Epithelial cell of prostate (primary cell): ENCODE measurements at regions not wholly inside any gene's neighbourhood (a gene's known extent, or its start where the extent isn't known, plus 50 kb on each side); places are given as distances from the start of the nearest gene placed in this dataset.
A peak's percentile ranks its signal among the peaks of the same experiment; 100 is the strongest.
"Not testable (repeated sequence)": the region's sequence is repeated elsewhere in the genome, so short reads cannot be mapped to it uniquely, and the experiment has no call there.

Source experiments
- DNase-seq: peaks from one replicate; pipeline ENCODE4 v3.0.0-alpha.2; 2011; ENCODE audit warnings: low read depth, low spot score
- H3K27ac ChIP-seq: fragments of 450-650 bp; 2 replicates; pipeline ENCODE4 v1.5.1; 2017; ENCODE audit warnings: mild to moderate bottlenecking

GRCh38 chr2:138249207-138249606 lies 252.4 kb upstream of the SPOPL start:
- no peak for DNase-seq
- H3K27ac ChIP-seq: no peak overlapping the region

- DNase-seq, H3K27ac ChIP-seq: not testable (repeated sequence)
Measured at GRCh38 chr2:138250843-138251320, 250.7 kb upstream of the SPOPL start.

GRCh38 chr2:138252587-138252986 lies 249.0 kb upstream of the SPOPL start:
- H3K27ac ChIP-seq: no peak overlapping the region
- no peak for DNase-seq

- no peak overlapping the region for H3K27ac ChIP-seq
Measured at GRCh38 chr2:138255670-138256069, 245.9 kb upstream of the SPOPL start.

GRCh38 chr2:138267161-138267901 lies 234.2 kb upstream of the SPOPL start:
- peak overlapping the region; percentile 76 for H3K27ac ChIP-seq
- no peak for DNase-seq

More at GRCh38 chr2:138255670-138256069, 245.9 kb upstream of the SPOPL start:
- no peak for DNase-seq

GRCh38 chr2:138267902-138268254 lies 233.7 kb upstream of the SPOPL start:
- H3K27ac ChIP-seq: peak overlapping the region; percentile 76
- DNase-seq: no peak

- no peak overlapping the region for H3K27ac ChIP-seq
- DNase-seq: no peak
Measured at GRCh38 chr2:138269765-138270164, 231.8 kb upstream of the SPOPL start.

GRCh38 chr2:138271467-138271866 lies 230.1 kb upstream of the SPOPL start:
- H3K27ac ChIP-seq: no peak overlapping the region
- DNase-seq: no peak

- no peak overlapping the region for H3K27ac ChIP-seq
- DNase-seq: no peak
Measured at GRCh38 chr2:138272524-138273195, 228.9 kb upstream of the SPOPL start.

- DNase-seq: not testable (repeated sequence)
- peak overlapping the region; percentile 76 for H3K27ac ChIP-seq
Measured at GRCh38 chr2:138273280-138273679, 228.3 kb upstream of the SPOPL start.

- DNase-seq: no peak
- peak overlapping the region; percentile 76 for H3K27ac ChIP-seq
Measured at GRCh38 chr2:138274421-138275291, 226.9 kb upstream of the SPOPL start.

GRCh38 chr2:138275292-138275690 lies 226.3 kb upstream of the SPOPL start:
- DNase-seq: no peak
- H3K27ac ChIP-seq: peak overlapping the region; percentile 76

- peak overlapping the region; percentile 76 for H3K27ac ChIP-seq
- DNase-seq: peak; percentile 18
Measured at GRCh38 chr2:138275881-138276280, 225.7 kb upstream of the SPOPL start.

- no peak for DNase-seq
- peak overlapping the region; percentile 76 for H3K27ac ChIP-seq
Measured at GRCh38 chr2:138276339-138276738, 225.2 kb upstream of the SPOPL start.

- no peak overlapping the region for H3K27ac ChIP-seq
- DNase-seq: no peak
Measured at GRCh38 chr2:138277062-138277461, 224.5 kb upstream of the SPOPL start.

- DNase-seq: no peak
- H3K27ac ChIP-seq: no peak overlapping the region
Measured at GRCh38 chr2:138279871-138280270, 221.7 kb upstream of the SPOPL start.

GRCh38 chr2:138280999-138281695 lies 220.4 kb upstream of the SPOPL start:
- no peak overlapping the region for H3K27ac ChIP-seq
- no peak for DNase-seq

GRCh38 chr2:138282014-138282672 lies 219.4 kb upstream of the SPOPL start:
- no peak overlapping the region for H3K27ac ChIP-seq
- DNase-seq: no peak

- DNase-seq: no peak
- no peak overlapping the region for H3K27ac ChIP-seq
Measured at GRCh38 chr2:138291805-138292204, 209.8 kb upstream of the SPOPL start.

- no peak for DNase-seq
- no peak overlapping the region for H3K27ac ChIP-seq
Measured at GRCh38 chr2:138293045-138293444, 208.5 kb upstream of the SPOPL start.
